Brain microvascular endothelial cell (primary cell): ENCODE measurements at regions not wholly inside any gene's neighbourhood (a gene's known extent, or its start where the extent isn't known, plus 50 kb on each side); places are given as distances from the start of the nearest gene placed in this dataset.
A peak's percentile ranks its signal among the peaks of the same experiment; 100 is the strongest.

ENCODE experiments used
- DNase-seq: peaks from one replicate; pipeline ENCODE4 v3.0.0-alpha.2; 2020
- H3K27ac ChIP-seq: fragments of 250-450 bp; sonication (Bioruptor Pico); 2 replicates; pipeline ENCODE4 v1.5.1; 2020; ENCODE audit warnings: mild to moderate bottlenecking, moderate library complexity
- H3K27me3 ChIP-seq: fragments of 250-450 bp; sonication (Bioruptor Pico); replicated peaks from 2 replicates; pipeline ENCODE4 v1.5.1; 2020; ENCODE audit warnings: mild to moderate bottlenecking
- H3K36me3 ChIP-seq: fragments of 250-450 bp; sonication (Bioruptor Pico); replicated peaks from 2 replicates; pipeline ENCODE4 v1.5.1; 2020; ENCODE audit warnings: mild to moderate bottlenecking
- H3K4me3 ChIP-seq: 2 replicates; pipeline ENCODE4 v1.5.1; 2011; ENCODE audit warnings: low read depth, mild to moderate bottlenecking, control low read depth, low read length, moderate library complexity
- in situ Hi-C: cut with HindIII; loops from 2 replicates; pipeline ENCODE4 v1.10.0; 2017; ENCODE audit warnings: low sequenced_read_pairs, low pct_ligation_motif_present
- TF ChIP-seq, protein P1 (sequence below): IDR thresholded peaks from 2 replicates; pipeline ENCODE4 v1.5.1; 2011; ENCODE audit warnings: low read depth, mild to moderate bottlenecking, moderate library complexity, low read length, control low read depth, inconsistent platforms; ENCODE audit errors: missing control alignments

DNA sequence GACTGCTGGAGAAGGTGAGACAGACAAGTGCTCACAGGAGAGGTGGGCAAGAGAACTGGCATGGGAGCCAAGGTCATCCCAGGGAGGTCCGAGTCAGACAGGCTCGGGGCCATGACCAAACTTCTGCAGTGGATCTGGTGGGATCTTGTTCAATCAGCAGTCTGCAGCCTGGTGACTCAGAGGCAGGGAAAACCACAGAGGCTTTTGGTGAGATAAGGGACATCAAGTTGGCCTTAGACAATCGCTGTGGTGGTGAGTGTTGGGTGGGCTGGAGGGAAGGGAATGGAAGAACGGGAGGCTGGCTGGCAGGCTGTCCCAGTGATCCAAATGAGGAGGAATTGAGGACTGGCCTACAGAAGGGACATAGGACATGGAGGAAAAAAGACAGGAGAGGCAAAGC lies 123.8 kb downstream of the TMEM174 start:
- in situ Hi-C loops = no loop called here
- H3K27ac ChIP-seq = no peak overlapping the region
- no peaks in the 10 kb centered on the region for H3K36me3 ChIP-seq
- TF ChIP-seq, protein P1, sequence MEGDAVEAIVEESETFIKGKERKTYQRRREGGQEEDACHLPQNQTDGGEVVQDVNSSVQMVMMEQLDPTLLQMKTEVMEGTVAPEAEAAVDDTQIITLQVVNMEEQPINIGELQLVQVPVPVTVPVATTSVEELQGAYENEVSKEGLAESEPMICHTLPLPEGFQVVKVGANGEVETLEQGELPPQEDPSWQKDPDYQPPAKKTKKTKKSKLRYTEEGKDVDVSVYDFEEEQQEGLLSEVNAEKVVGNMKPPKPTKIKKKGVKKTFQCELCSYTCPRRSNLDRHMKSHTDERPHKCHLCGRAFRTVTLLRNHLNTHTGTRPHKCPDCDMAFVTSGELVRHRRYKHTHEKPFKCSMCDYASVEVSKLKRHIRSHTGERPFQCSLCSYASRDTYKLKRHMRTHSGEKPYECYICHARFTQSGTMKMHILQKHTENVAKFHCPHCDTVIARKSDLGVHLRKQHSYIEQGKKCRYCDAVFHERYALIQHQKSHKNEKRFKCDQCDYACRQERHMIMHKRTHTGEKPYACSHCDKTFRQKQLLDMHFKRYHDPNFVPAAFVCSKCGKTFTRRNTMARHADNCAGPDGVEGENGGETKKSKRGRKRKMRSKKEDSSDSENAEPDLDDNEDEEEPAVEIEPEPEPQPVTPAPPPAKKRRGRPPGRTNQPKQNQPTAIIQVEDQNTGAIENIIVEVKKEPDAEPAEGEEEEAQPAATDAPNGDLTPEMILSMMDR = no peak
- no peak overlapping the region for H3K4me3 ChIP-seq
- no peaks in the 10 kb centered on the region for H3K27me3 ChIP-seq
- peak; percentile 92 for DNase-seq

DNA sequence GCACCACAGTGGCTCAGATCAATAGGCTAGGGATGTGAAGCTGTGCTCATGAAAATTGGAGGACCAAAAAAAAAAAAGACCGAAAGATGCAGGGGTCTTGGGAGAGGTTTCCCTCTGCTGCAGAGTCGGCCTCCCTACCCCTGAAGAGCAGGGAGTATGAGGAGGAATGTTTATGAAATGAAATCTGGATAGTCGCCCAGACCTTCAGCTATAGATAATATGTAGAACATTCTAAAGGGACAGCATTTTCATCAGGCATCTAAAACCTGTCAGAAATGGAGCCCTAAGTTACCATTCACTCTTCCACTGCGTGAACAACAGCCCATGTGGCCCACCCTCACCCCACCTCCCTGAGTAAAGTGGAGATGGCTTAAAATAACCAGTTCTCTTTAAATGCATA lies 122.9 kb downstream of the TMEM174 start:
- Histone ChIP-seq H3K36me3 (no peaks in the 10 kb centered on the region), H3K27me3 (no peaks in the 10 kb centered on the region), H3K4me3 (no peak overlapping the region), H3K27ac (no peak overlapping the region)
- TF ChIP-seq, protein P1 = no peak
- no peak for DNase-seq
- in situ Hi-C loops = no loop called here

DNA sequence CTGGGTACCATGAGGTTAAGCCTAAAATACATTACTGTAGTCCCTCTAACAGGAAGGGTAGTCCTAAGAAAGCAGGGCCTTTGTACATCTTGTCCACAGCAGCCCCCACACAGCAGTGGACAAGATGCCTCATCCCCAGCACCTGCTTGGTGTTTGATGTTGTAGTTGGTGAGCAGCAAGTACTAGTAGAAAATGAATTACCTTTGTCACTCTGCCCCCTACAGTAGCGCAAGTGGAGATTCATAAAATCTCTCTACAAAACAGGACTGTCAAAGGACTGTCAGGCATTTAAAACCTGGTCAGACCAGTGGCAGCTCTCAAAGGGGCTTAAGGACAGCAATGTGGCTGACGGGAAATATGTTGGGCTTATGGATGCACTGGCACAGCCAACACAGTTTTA lies 122.5 kb downstream of the TMEM174 start:
- Histone ChIP-seq H3K27ac (no peak overlapping the region), H3K4me3 (no peak overlapping the region), H3K27me3 (no peaks in the 10 kb centered on the region), H3K36me3 (no peaks in the 10 kb centered on the region)
- in situ Hi-C loops = no loop called here
- no peak for DNase-seq
- TF ChIP-seq, protein P1 = peak; percentile 37

DNA sequence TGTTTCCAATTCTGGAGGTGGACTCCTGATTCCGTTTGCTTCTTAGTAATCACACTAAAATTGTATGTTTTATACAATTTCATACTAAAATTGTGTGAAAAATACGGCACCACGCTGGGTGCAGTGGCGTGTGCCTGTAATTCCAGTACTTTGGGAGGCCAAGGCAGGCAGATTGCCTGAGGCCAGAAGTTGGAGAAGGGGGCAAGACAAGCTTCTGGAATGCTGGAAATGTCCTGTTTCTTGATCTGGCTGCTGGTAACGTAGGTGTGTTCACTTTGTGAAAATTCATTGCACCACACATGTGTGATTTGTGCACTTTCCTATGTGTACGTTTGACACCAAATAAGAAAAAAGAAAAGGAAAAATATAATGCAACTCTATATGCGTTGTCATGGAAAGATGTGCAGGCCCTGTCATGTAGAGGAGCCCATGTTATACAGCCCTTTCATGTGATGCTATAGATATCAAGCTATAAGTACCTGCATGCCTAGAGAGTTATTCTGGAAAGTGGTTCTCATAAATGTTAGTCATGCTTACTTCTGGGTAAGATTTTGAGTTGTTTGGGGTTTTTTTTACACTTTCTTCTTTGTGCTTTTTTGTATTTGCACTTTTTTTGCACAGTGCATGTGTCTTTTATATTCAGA lies 119.9 kb downstream of the TMEM174 start:
- no peaks in the 10 kb centered on the region for H3K27me3 ChIP-seq
- no peak overlapping the region for H3K4me3 ChIP-seq
- H3K27ac ChIP-seq = no peak overlapping the region
- TF ChIP-seq, protein P1 = no peak
- no peaks in the 10 kb centered on the region for H3K36me3 ChIP-seq
- in situ Hi-C loops = no loop called here
- no peak for DNase-seq

DNA sequence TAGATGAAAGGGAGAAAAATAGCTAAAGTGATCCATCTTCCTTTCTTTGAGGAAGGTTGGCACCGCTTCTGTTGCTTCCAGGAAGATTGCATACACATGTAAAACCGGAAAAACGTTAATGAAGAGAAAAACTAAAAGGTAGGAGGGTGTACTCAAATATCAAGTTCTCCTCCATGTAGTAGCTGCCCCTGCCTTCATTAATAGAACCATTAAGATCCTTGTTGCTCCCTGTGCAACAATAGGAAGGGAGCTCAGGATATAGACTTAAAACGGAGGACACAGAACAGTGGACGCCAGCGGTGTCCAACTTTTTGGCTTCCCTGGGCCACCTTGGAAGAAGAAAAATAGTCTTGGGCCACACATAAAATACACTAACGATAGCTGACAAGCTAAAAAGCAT lies 118.9 kb downstream of the TMEM174 start:
- H3K27ac ChIP-seq = no peak overlapping the region
- H3K36me3 ChIP-seq = no peaks in the 10 kb centered on the region
- in situ Hi-C loops = no loop called here
- no peak for DNase-seq
- no peak overlapping the region for H3K4me3 ChIP-seq
- H3K27me3 ChIP-seq = no peaks in the 10 kb centered on the region
- TF ChIP-seq, protein P1 = no peak

DNA sequence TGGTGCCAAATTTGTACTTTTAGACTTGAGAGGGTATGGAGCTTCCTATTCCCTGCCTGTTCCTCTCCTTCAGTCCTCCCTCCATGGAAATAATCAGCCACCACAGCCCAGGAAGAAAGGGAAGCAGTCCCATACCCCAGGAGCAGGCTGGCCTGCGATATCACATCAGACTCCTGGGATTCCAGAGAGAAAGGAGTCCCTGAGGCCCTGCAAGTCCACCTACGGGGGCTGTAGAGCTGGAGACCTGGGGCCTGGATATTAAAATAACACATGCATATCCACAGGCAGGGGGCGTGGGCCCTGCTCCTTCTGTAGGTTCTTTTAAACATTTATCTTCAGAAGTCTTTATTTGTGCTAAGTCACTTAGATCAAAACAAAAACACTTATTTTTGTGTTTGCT lies 117.2 kb downstream of the TMEM174 start:
- H3K27me3 ChIP-seq = no peaks in the 10 kb centered on the region
- no peak for DNase-seq
- no peaks in the 10 kb centered on the region for H3K36me3 ChIP-seq
- no peak overlapping the region for H3K27ac ChIP-seq
- TF ChIP-seq, protein P1 = peak; percentile 32
- H3K4me3 ChIP-seq = no peak overlapping the region
- in situ Hi-C loops = no loop called here
